HG03565 (cell line): ENCODE measurements at regions not wholly inside any gene's neighbourhood (a gene's known extent, or its start where the extent isn't known, plus 50 kb on each side); places are given as distances from the start of the nearest gene placed in this dataset.

Experiments used
- ATAC-seq: cut with Tn5 transposase; IDR thresholded peaks from one replicate; pipeline ENCODE4 v1.9.1; 2021; ENCODE audit warnings: mild to moderate bottlenecking, moderate library complexity; ENCODE audit not compliant: unreplicated experiment

DNA sequence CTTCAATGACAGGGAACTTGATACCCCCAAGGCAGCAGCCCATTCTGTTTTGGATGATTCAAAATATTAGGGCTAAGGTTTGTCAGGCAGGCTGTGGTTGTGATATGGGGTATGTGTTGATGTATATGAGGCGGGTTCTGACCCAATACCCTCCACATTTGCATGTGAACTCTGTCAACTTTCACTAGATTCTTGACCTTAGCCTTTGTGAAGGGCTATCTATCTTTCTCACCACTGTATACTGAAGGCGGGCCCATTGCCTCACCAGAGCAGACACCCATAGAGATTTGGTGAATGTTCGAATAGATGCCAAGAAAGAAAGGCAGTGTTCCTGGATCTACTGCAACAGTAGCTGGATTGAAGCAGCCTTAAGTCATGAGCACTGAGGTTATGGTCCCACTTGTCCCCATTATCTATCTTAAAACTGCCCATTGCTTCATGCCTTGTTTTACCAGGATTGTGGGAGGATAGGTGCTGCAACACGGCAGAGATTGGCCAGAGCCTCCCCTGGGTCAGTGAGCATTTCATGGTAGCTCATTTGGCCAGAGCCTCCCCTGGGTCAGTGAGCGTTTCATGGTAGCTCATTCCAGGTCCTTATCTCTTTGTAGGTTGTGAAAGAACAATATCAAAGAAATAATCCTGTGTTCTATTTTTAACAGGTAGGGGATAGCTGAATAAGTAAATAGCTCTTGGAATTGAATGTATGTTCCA lies 399.6 kb downstream of the TMEM135 start:
- no peak for ATAC-seq

DNA sequence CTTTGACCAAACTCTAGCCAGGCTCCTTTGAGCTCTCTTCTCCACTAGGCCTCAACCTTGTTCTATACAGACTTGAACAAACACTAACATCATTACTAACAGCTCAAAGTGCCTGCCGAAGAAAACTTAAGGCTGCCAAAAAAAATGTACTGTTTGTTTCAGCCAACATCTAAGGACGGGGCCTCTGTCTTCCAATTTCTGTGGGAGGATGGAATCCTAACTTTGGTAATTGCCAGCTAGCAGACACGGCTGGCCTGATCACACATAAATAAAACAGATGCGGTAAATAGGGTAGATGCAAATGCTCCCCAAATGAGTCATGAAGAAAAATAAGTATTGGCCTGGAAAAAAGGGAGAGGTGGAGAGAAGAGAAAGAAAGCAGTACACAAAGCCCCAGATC lies 394.3 kb downstream of the TMEM135 start:
- no peak for ATAC-seq

GRCh38 chr11:87431392-87431791 lies 393.7 kb downstream of the TMEM135 start:
- no peak for ATAC-seq

- no peak for ATAC-seq
Measured at GRCh38 chr11:87430821-87431220, 393.1 kb downstream of the TMEM135 start.

DNA sequence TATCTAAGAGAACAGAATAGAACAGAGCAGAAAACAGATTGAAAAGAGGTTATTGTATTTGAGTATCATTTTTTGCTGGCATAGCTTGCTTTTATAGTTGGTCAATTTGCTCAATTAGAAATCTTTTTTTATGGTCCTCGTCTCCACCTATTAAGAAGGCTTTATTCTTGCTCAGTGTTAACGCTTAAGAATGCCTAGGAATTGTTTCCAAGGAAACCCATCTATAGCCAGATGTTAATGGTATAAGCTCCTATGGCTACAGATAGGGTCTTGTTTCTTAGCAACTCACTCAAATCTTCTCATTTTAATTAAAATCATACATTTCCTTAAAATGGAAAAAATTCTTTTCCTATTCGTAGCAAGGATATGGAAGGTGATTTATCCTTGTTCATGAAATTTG lies 392.3 kb downstream of the TMEM135 start:
- no peak for ATAC-seq

GRCh38 chr11:87428266-87428665 lies 390.5 kb downstream of the TMEM135 start:
- no peak for ATAC-seq

GRCh38 chr11:87425943-87426342 lies 388.2 kb downstream of the TMEM135 start:
- no peak for ATAC-seq

- no peak for ATAC-seq
Measured at GRCh38 chr11:87425391-87425790, 387.7 kb downstream of the TMEM135 start.

DNA sequence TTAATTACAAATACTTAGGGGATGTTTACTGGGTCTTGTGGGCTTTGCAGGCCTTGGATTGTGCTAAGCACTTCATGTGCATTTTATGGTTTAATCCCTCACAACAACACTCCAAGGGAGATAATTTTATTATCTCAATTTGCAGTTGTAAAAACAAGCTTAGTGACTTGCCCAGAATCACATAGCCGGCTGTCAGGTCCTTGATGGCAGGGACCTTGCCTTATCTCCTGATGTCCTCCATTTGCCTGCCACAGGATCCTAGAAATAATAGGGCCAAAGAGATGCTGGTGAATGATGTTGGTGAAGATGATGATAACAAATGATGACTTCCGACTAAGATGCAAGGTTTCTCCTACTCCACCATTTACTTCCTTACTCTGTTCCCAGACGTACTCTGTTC lies 385.4 kb downstream of the TMEM135 start:
- no peak for ATAC-seq

DNA sequence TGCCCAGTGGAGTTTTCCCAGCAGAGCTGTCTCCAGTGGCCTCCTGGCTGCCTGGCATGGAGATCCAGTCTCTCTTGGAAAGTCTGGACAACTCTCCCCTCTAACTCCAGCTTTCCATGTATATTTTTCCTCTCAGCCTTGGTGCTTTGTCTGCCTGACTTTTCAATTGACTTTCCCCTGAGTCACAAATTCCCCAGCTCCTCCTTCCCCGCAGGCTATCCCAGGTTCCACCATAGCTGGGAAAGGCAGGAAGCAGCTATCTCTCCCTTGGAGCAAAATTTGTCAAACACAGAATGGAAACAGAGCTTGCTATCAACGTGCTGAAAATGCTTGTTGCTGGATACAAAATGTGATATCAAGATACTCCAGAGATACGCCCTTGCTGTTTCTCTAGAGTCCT lies 384.8 kb downstream of the TMEM135 start:
- ATAC-seq, result no peak

DNA sequence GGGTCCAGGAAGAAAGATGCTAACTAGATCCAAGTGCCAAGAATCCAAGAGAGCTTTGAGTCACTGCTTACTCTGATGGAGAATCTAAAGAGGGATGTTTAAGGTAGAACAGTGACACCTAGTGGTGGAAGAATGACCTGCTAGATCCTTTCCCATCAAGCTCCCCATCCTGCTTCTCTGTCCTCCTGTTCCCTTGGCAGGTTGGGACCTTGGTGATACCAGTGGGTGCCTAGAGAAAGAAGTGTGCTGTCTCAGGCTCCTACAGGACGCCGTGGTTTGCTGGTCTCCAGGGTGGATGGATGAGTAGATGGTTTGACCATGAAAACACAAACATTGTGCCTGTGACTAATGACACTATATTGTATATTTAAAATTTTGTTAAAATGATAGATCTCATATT lies 383.7 kb downstream of the TMEM135 start:
- ATAC-seq, result peak; percentile 83

GRCh38 chr11:87417951-87418350 lies 380.2 kb downstream of the TMEM135 start:
- ATAC-seq, result no peak

GRCh38 chr11:87405843-87406242 lies 368.1 kb downstream of the TMEM135 start:
- ATAC-seq, result no peak

DNA sequence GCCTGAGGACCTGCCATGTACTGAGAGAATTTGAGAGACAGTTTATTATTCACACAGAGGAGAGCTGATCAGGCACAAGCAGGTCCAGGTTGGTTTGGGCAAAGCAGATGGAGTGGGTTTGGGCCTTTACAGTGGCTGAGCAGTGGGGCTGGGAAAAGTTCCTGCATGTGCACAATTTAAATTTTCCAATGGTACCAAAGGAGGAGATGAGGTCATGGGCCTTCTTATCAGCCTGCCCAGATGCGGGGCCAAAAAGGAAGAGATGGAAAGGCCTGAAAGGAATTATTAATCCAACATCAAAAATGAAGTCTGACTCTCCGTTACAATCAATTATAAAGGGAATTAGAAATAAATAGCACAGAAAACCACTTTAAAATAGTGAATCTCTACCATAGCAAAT lies 367.6 kb downstream of the TMEM135 start:
- no peak for ATAC-seq

DNA sequence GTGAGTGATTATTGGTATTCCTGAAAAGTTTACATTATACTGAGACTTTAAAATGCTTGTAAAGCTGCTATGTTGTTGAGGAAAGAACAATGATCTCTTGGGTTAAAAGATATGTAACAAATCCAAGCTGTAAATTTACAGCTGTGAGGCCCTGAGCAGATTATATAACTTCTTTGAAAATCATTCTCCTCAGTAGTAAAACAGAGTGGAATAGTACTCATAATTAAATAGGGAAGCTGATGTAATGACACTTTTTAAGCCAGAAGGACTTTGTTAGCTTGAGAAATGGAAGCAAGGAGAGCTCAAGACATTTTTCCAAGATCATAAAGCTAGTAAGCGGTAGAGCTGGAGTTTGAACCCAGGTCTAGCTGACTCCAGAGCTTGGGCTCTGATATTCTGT lies 363.9 kb downstream of the TMEM135 start:
- ATAC-seq, result no peak

- no peak for ATAC-seq
Measured at GRCh38 chr11:87399341-87399740, 361.6 kb downstream of the TMEM135 start.

DNA sequence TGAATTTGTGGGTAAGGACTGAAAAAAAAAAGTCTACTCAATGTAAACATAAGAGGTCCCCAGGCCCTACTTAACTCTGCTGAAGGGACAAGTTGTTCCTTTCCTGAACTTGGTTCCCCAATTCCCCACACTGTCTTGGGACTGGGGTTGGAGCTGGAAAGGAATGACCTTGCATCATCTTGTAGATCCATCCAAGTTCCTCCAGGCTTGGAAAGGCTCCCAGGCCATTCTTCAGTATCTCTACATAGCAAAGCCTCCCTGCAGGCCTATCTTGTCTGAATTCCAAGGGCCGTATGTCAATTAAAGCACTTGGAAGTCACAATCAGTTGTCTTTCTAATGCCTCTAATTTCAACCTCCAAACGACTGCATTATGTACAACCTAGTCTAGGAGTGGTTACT lies 361.2 kb downstream of the TMEM135 start:
- no peak for ATAC-seq

- no peak for ATAC-seq
Measured at GRCh38 chr11:87397011-87397865, 359.5 kb downstream of the TMEM135 start.

DNA sequence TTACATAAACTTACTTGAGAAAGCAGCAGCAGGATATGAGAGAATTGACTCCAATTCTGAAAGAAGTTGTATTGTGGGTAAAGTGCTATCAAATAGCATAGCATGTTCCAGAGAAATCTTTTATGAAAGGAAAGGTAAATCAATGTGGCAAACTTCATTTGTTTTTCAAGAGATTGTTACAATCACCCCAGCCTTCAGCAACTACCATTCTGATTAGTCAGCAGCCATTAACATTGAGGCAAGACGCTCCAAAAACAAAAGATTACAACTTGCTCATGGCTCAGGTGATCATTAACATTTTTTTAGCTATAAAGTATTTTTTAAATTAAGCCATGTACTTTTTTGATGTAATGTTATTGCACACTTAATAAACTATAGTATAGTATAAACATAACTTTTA lies 357.2 kb downstream of the TMEM135 start:
- ATAC-seq, result no peak

DNA sequence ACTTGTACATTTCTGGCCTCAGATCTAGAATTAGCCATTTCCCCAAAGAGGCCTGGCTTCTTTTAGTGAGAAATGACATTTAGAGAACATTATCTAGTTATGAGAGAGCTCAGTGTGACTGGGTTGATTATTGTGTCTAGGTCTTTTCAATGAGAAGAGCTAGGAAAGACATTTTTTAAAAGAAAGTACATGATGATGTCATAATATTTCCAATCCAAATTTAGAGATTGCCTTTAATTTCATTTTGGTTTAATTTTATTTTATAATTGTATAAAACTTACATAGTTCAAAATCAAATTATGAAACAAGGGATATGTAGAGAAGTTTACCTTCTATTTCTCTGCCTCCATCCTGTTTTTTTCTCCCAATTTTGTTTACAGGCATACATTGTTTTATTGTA lies 354.9 kb downstream of the TMEM135 start:
- no peak for ATAC-seq

DNA sequence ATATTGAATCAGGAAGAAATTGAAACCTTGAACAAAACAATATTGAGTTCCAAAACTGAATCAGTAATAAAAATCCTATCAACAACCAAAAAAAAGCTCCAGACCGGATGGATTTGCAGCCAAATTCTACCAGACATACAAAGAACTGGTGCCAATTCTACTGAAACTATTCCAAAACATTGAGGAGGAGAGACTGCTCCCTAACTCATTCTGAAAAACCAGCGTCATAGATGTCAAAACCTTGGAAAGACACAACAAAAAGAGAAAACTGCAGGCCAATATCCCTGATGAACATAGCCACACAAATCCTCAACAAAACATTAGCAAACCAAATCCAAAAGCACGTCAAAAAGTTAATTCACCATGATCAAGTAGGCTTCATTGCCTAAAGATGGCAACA lies 353.8 kb downstream of the TMEM135 start:
- no peak for ATAC-seq

- ATAC-seq, result no peak
Measured at GRCh38 chr11:87384078-87384729, 346.5 kb downstream of the TMEM135 start.
